CD14-positive monocyte (primary cell): ENCODE measurements at regions not wholly inside any gene's neighbourhood (a gene's known extent, or its start where the extent isn't known, plus 50 kb on each side); places are given as distances from the start of the nearest gene placed in this dataset.
"Not testable (repeated sequence)": the region's sequence is repeated elsewhere in the genome, so short reads cannot be mapped to it uniquely, and the experiment has no call there.

Experiments
- DNase-seq, 3 donors: peaks; one replicate each; pipeline ENCODE4 v3.0.0-alpha.2; 2011 to 2022
- H2AFZ ChIP-seq: 2 replicates; pipeline ENCODE4 v1.6.0; 2012; ENCODE audit warnings: mild to moderate bottlenecking, low read depth, low read length, inconsistent platforms; ENCODE audit not compliant: insufficient read depth, poor library complexity, severe bottlenecking
- H3K27ac ChIP-seq, 2 donors: 1 replicate in 1 of 2; 2 replicates in 1 of 2; pipeline ENCODE4 v1.5.1; 2012 to 2013; ENCODE audit warnings: low read length in 2 of 2, control low read depth in 1 of 2, inconsistent platforms in 1 of 2, low read depth in 1 of 2, mild to moderate bottlenecking in 1 of 2
- H3K27me3 ChIP-seq, 2 donors: one replicate each; pipeline versions ENCODE4 v1.6.0 to v1.6.1; 2011 to 2013; ENCODE audit warnings: low read length in 2 of 2; ENCODE audit not compliant: control insufficient read depth in 2 of 2, insufficient read depth in 2 of 2
- H3K36me3 ChIP-seq, 2 donors: replicated peaks in 1 of 2; 1 replicate in 1 of 2; 2 replicates in 1 of 2; pipeline versions ENCODE4 v1.5.1 to v1.6.1; 2012 to 2013; ENCODE audit warnings: low read length in 2 of 2, control low read depth in 1 of 2, inconsistent platforms in 1 of 2, mild to moderate bottlenecking in 1 of 2; ENCODE audit not compliant: insufficient read depth in 2 of 2, control insufficient read depth in 1 of 2
- H3K4me1 ChIP-seq, 2 donors: 1 replicate in 1 of 2; 2 replicates in 1 of 2; pipeline versions ENCODE4 v1.5.1 to v1.6.1; 2012 to 2013; ENCODE audit warnings: low read length in 2 of 2, control low read depth in 1 of 2, inconsistent platforms in 1 of 2, mild to moderate bottlenecking in 1 of 2, moderate library complexity in 1 of 2; ENCODE audit not compliant: insufficient read depth in 2 of 2, control insufficient read depth in 1 of 2
- H3K4me2 ChIP-seq: replicated peaks from 2 replicates; pipeline ENCODE3; 2012; ENCODE audit warnings: low read length, moderate library complexity, mild to moderate bottlenecking; ENCODE audit not compliant: poor library complexity, severe bottlenecking; ENCODE audit errors: extremely low read depth
- H3K4me3 ChIP-seq, 3 experiments: fragments of 200-600 bp in 1 of 3; sonication (generic) in 1 of 3; replicated peaks in 1 of 3; 1 replicate in 2 of 3; 2 replicates in 1 of 3; pipeline ENCODE4 v1.5.1; 2011 to 2013; ENCODE audit warnings: low read length in 3 of 3, mild to moderate bottlenecking in 3 of 3, control low read depth in 2 of 3, low read depth in 2 of 3, inconsistent platforms in 1 of 3, moderate library complexity in 1 of 3
- H3K79me2 ChIP-seq: 2 replicates; pipeline ENCODE4 v1.6.0; 2012; ENCODE audit warnings: mild to moderate bottlenecking, control low read depth, inconsistent platforms, low read length, moderate library complexity; ENCODE audit not compliant: insufficient read depth
- H3K9ac ChIP-seq: 2 replicates; pipeline ENCODE4 v1.6.0; 2017; ENCODE audit warnings: low read length, mild to moderate bottlenecking; ENCODE audit not compliant: insufficient read depth, poor library complexity, severe bottlenecking
- H3K9me3 ChIP-seq, 2 donors: replicated peaks in 1 of 2; 1 replicate in 1 of 2; 2 replicates in 1 of 2; pipeline versions ENCODE4 v1.5.1 to v1.6.1; 2012 to 2013; ENCODE audit warnings: low read length in 2 of 2, control low read depth in 1 of 2; ENCODE audit not compliant: control insufficient read depth in 1 of 2, insufficient read depth in 1 of 2
- H4K20me1 ChIP-seq: 2 replicates; pipeline ENCODE4 v1.6.0; 2012; ENCODE audit warnings: mild to moderate bottlenecking, low read length, control low read depth, moderate library complexity; ENCODE audit not compliant: insufficient read depth
- H3K27ac Mint-ChIP-seq, 7 donors: one replicate each; pipeline ENCODE4 v1.8.0; 2020; ENCODE audit warnings: mild to moderate bottlenecking in 7 of 7, mixed read lengths in 7 of 7, moderate library complexity in 6 of 7, inconsistent platforms in 2 of 7
- H3K27me3 Mint-ChIP-seq, 3 donors: one replicate each; pipeline ENCODE4 v1.8.0; 2021 to 2022; ENCODE audit warnings: low read depth in 3 of 3, mild to moderate bottlenecking in 3 of 3, mixed read lengths in 3 of 3, moderate library complexity in 3 of 3, inconsistent platforms in 1 of 3
- H3K36me3 Mint-ChIP-seq, 2 donors: one replicate each; pipeline ENCODE4 v1.8.0; 2020; ENCODE audit warnings: mixed read lengths in 2 of 2, inconsistent platforms in 1 of 2, mild to moderate bottlenecking in 1 of 2
- H3K4me1 Mint-ChIP-seq: one replicate; pipeline ENCODE4 v1.8.0; 2020; ENCODE audit warnings: mild to moderate bottlenecking, mixed read lengths
- H3K4me3 Mint-ChIP-seq, 2 donors: one replicate each; pipeline ENCODE4 v1.8.0; 2020; ENCODE audit warnings: mild to moderate bottlenecking in 2 of 2, mixed read lengths in 2 of 2, moderate library complexity in 1 of 2
- H3K9me3 Mint-ChIP-seq, 7 donors: one replicate each; pipeline ENCODE4 v1.8.0; 2020 to 2022; ENCODE audit warnings: mixed read lengths in 7 of 7, mild to moderate bottlenecking in 6 of 7, moderate library complexity in 6 of 7, inconsistent platforms in 2 of 7
- CTCF ChIP-seq: fragments of 200-600 bp; IDR thresholded peaks from one replicate; pipeline ENCODE4 v1.8.0; 2022; ENCODE audit warnings: antibody characterized with exemption, mild to moderate bottlenecking
- WGBS: methylation state at CpG from one replicate; pipeline ENCODE4 v1.1.5; 2013; ENCODE audit warnings: missing lambda C conversion rate; ENCODE audit not compliant: insufficient coverage; 5-methylcytosine and 5-hydroxymethylcytosine counted together
- intact Hi-C, 2 donors: fragments of 100-400 bp; cut with micrococcal nuclease; formaldehyde crosslinking; loops; one replicate each; pipeline versions ENCODE4 v1.15.0 to v1.15.1; 2023

- Histone ChIP-seq H3K36me3 (no peaks in the 10 kb centered on the region), H3K9ac (no peak overlapping the region), H3K4me2 (no peak overlapping the region), H3K4me3 (no peak overlapping the region), H4K20me1 (no peaks in the 10 kb centered on the region), H3K9me3 (no peaks in the 10 kb centered on the region), H2AFZ (no peak overlapping the region), H3K27ac (no peak overlapping the region), H3K79me2 (no peaks in the 10 kb centered on the region), H3K4me1 (no peaks in the 10 kb centered on the region), H3K27me3 (no peaks in the 10 kb centered on the region)
- no peak for TF ChIP-seq CTCF
- 90% methylated on average over 2 of the region's 9 CpGs for WGBS
- Mint-ChIP-seq H3K9me3 (peaks cover 0 to 5% (median 2%) of the 10 kb centered on the region in 7 donors), H3K4me1 (peaks cover 2% of the 10 kb centered on the region), H3K4me3 (no peak overlapping the region), H3K27ac (no peak overlapping the region), H3K27me3 (peaks cover 5 to 9% (median 6%) of the 10 kb centered on the region in 3 donors), H3K36me3 (no peaks in the 10 kb centered on the region)
- intact Hi-C loops = no loop called here
- DNase-seq = no peak
Measured at GRCh38 chr22:44569561-44569991, 71.5 kb upstream of the RTL6 start.

- Histone ChIP-seq H3K36me3 (no peaks in the 10 kb centered on the region), H3K79me2 (no peaks in the 10 kb centered on the region), H3K9me3 (no peaks in the 10 kb centered on the region), H4K20me1 (no peaks in the 10 kb centered on the region), H3K9ac (no peak overlapping the region), H3K4me1 (no peaks in the 10 kb centered on the region), H3K27ac (no peak overlapping the region), H3K27me3 (no peaks in the 10 kb centered on the region), H2AFZ (no peak overlapping the region), H3K4me3 (no peak overlapping the region), H3K4me2 (no peak overlapping the region)
- Mint-ChIP-seq H3K27ac (peak overlapping the region in 2 of 7 donors; percentile 49 to 71), H3K4me3 (no peak overlapping the region), H3K4me1 (peaks cover 2% of the 10 kb centered on the region), H3K36me3 (no peaks in the 10 kb centered on the region), H3K27me3 (peaks cover 2 to 9% (median 4%) of the 10 kb centered on the region in 3 donors), H3K9me3 (peaks cover 0 to 7% (median 2%) of the 10 kb centered on the region in 7 donors)
- DNase-seq = peak; percentile 19 to 55 (median 21)
- intact Hi-C loops = no loop called here
- 58% methylated on average over 7 of the region's 8 CpGs for WGBS
- peak; percentile 71 for TF ChIP-seq CTCF
Measured at GRCh38 chr22:44567846-44568493, 69.9 kb upstream of the RTL6 start.

- H3K4me3 ChIP-seq, H3K27me3 Mint-ChIP-seq, intact Hi-C loops, H3K4me1 ChIP-seq, H3K4me2 ChIP-seq, H3K4me1 Mint-ChIP-seq, H3K4me3 Mint-ChIP-seq, H2AFZ ChIP-seq, H4K20me1 ChIP-seq, H3K27ac ChIP-seq, H3K9ac ChIP-seq, H3K36me3 Mint-ChIP-seq, H3K79me2 ChIP-seq, H3K9me3 ChIP-seq, H3K27me3 ChIP-seq, H3K36me3 ChIP-seq, H3K9me3 Mint-ChIP-seq: not testable (repeated sequence)
- peak in 1 of 3 donors; percentile 35 for DNase-seq
- WGBS = 79% methylated on average over 8 of the region's 8 CpGs
- H3K27ac Mint-ChIP-seq = peak overlapping the region in 1 of 7 donors; percentile 49
Measured at GRCh38 chr22:44567378-44567841, 69.4 kb upstream of the RTL6 start.
